GM21360 (cell line): ENCODE measurements at regions not wholly inside any gene's neighbourhood (a gene's known extent, or its start where the extent isn't known, plus 50 kb on each side); places are given as distances from the start of the nearest gene placed in this dataset.
"Not testable (repeated sequence)": the region's sequence is repeated elsewhere in the genome, so short reads cannot be mapped to it uniquely, and the experiment has no call there.

ENCODE experiments used
- ATAC-seq: cut with Tn5 transposase; IDR thresholded peaks from one replicate; pipeline ENCODE4 v1.9.1; 2021; ENCODE audit warnings: mild to moderate bottlenecking, moderate library complexity; ENCODE audit not compliant: unreplicated experiment

GRCh38 chr7:121745856-121746255 lies 127.1 kb upstream of the PTPRZ1 start:
- ATAC-seq, result no peak

GRCh38 chr7:121744877-121745276 lies 128.1 kb upstream of the PTPRZ1 start:
- no peak for ATAC-seq

DNA sequence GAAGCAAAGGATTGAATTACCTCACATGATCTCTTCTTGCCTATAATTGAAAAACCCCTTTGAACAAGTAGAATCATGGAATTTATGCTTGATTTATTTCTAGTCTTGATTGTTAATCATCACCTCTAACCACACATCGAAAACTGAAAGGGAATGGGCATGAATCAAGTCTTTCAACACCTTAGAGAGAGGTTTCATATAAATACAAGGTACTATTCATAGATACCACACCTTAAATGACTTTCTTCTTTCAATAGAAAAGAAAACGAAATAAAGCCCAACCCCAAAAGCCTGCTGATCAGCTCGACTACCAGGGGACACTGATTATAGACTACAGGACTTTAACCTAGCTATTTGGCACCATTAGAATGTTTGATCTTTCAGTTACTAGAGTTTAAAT lies 128.6 kb upstream of the PTPRZ1 start:
- no peak for ATAC-seq

DNA sequence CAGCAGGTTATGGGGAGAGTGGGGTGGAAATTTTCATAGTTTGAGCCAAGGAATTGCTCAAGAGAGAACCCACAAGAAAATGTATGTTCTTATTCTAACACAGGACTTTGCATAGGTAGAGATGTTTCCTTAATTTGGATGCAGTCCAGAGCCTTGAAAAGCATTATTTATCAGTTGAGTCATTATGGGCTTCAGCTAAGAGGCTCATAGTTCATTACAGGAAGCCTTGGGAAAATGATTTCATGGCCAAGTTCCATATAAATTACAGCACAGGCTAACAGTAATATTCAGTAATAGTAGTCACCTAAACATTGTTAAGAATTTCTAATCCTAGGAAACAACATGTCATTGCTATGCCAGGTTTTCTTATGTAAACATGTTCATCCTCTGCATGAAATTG lies 131.1 kb upstream of the PTPRZ1 start:
- ATAC-seq, result no peak

DNA sequence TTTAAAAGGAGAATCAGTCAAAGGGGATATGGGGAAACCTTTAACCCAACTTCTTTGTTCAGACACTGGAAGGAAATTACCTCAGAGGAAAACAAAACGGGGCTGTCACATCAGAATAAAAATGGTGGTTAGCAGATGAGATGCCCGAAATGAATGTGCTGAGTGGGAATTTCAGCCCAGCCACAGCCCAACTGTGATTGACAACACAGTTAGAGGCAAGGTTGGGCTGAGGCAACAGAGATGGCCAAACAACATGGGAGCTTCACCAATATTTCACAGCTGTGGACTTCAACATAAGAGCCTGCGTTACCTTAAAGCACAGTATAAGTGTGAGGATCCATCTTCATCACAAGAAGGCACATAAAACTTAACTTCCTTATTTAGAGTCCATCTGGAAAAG lies 133.5 kb upstream of the PTPRZ1 start:
- no peak for ATAC-seq

DNA sequence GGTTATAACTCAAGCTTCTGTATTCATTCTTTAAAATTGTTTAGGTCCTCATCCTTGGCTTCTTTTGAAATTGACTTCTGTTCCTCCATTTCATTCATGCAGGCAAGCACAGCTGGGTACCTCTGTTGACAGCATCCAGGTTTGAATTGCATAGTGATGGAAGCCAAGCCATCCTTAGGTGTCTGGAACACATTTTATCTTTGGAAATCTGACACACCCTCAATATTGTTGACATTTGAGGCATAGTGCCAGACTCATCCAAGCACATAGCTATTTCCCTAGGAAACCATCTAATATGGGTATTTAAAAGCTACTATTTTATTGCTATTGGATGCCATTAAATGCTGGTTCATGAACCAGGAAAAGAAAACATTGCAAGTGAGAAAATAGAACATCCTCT lies 142.1 kb upstream of the PTPRZ1 start:
- ATAC-seq, result no peak

DNA sequence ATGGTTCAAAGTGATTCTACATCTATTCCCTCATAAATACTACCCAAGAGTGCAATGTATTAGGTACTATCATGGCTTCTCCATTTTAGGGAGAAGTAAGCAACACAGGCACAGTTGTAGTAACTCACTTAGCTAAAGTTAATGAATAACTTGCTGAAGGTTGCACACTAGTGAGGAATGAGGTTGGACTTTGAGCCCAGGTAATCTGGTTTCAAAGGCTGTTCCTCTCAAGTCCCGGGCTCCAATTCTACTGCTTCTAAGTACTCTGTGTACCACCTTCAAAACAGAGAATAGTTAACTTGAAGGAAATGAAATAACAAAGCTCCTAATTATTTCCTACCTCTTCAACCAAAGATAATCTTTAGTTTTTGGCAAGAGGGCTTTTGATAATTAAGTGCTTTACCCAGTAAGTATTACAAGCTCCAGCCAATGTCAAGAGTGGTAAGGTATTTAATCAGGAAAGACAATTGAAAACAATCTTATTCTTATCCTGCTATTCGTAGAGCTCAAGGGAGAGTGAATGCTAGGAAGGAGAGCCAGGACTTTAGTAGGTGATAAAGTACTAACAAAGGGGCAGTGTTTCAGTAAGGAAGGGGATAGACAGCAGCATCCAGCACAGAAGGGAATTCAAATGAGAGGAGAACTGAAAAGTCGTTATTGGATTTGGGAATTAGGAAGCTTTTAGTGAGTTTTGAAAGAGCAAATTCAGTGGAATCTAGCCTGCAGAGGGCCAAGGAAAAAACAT lies 158.2 kb upstream of the PTPRZ1 start:
- no peak for ATAC-seq

- ATAC-seq, result not testable (repeated sequence)
Measured at GRCh38 chr7:121712961-121713360, 160.0 kb upstream of the PTPRZ1 start.

- ATAC-seq, result no peak
Measured at GRCh38 chr7:121697731-121698316, 175.1 kb upstream of the PTPRZ1 start.

- no peak for ATAC-seq
Measured at GRCh38 chr7:121696954-121697353, 176.0 kb upstream of the PTPRZ1 start.

- no peak for ATAC-seq
Measured at GRCh38 chr7:121689749-121690148, 183.2 kb upstream of the PTPRZ1 start.

GRCh38 chr7:121681700-121682099 lies 191.3 kb upstream of the PTPRZ1 start:
- no peak for ATAC-seq

DNA sequence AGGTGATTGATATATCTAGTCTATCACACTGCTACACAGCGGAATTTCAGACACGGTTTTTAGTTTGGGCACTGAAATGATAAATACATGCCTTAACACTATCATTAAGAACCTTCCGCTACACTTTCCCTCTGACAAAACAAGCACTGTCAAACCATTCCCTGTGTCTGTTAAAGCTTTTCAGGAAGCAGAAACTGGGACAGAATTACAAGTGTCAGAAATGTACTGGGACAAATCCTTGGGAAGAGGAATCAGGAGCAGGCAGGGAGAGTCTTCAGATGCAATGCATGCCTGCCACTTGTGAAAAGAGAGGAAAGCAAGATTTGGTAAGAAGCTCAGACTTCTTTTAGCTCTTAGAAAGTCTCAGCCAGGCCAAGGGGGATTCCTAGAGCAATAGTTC lies 196.8 kb upstream of the PTPRZ1 start:
- ATAC-seq, result no peak

GRCh38 chr7:121674455-121674854 lies 198.5 kb upstream of the PTPRZ1 start:
- not testable (repeated sequence) for ATAC-seq

DNA sequence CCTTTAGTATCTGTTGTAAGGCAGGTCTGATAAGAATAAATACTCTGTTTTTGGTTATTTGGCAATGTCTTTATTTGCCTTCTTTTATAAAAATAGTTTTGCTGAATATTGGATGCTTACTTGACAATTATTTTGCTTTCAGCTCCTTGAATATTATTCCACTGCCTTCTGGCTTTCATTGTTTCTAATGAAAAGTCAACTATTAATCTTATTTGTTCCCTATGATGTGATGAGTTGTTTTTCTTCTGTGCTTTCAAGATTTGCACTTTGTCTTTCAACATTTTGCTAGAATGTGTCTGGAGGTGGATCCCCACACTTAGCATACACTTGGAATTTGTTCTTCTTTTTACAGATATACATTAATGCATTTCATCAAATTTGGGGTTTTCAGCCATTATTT lies 203.8 kb upstream of the PTPRZ1 start:
- ATAC-seq, result no peak

DNA sequence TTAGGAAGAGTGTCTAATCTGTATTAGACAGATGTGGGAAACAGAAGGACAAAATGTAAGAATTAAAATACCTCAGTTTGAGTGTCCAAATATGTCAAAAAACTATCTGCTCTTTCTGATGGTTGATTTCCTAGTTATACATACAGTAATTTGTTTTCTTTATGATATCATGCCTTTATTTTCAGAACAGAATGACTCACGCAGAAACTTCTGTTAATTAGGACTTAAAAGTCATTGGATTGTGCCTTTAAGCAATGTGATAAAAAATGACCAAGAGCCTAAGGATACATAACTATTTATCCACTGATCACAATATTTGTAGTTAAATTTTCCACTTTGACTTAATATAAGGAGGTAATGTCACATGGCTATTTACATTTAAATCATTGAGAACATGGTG lies 206.7 kb upstream of the PTPRZ1 start:
- ATAC-seq, result no peak

DNA sequence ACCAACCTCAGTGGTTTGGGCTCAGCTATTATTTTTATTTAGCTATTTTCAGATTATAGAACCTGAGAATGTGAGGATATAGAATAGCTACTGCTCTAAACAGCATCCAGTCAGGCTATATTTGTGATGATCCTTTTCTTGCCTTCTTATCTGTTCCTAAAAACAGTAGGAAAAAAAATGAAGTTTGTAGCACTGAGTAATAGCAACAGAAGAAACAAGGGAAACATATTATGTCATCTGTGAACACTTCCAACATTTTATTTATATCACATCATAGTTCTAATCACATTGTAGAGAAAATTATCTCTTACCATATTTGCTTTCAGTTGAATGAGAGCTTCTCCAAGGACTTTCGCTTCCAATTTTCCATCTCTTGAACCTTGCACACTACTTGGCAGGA lies 229.6 kb upstream of the PTPRZ1 start:
- no peak for ATAC-seq

DNA sequence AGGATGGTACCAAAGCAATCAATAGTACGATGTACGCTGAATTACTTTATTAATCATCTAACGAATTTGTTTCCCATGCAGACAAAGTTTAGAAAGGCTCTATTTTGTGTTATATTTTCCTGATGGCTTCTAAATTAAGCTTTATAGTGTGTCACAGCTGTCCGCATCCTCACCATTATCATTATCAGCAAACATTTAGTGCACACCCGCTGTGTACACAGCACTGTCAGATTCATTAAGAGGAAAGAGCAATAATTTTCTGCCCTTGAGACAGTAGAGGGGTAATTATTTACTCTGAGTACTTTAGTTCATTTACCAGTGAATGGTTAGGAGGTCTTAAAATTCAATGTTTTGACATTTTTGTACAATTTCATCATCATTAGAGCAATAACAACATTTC lies 233.3 kb upstream of the PTPRZ1 start:
- ATAC-seq, result no peak

DNA sequence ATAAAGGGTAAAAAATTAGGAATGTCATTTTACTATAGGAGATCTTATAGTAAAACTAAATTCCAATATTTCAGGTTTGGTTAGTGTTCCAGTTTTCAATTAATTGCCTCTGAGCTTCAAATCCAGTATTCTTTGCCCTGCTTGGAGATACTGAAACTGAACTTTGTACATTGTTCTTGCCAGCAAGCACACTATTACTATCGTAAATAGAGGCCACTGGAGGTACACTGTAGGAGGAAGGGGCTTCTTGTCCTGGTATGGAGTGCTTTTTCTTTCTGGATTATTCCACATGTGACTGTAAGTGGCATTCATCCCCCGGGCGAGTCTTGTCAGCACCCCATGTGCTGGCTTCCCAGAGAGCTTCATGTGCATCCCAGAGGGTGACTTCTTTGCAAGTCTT lies 234.7 kb upstream of the PTPRZ1 start:
- no peak for ATAC-seq

- no peak for ATAC-seq
Measured at GRCh38 chr7:121634356-121634755, 238.2 kb upstream of the FAM3C start.

GRCh38 chr7:121633186-121633585 lies 237.1 kb upstream of the FAM3C start:
- ATAC-seq, result no peak

GRCh38 chr7:121624958-121625357 lies 228.8 kb upstream of the FAM3C start:
- no peak for ATAC-seq
